ENCODE measurements at regions not wholly inside any gene's neighbourhood (a gene's known extent, or its start where the extent isn't known, plus 50 kb on each side); places are given as distances from the start of the nearest gene placed in this dataset.

DNA sequence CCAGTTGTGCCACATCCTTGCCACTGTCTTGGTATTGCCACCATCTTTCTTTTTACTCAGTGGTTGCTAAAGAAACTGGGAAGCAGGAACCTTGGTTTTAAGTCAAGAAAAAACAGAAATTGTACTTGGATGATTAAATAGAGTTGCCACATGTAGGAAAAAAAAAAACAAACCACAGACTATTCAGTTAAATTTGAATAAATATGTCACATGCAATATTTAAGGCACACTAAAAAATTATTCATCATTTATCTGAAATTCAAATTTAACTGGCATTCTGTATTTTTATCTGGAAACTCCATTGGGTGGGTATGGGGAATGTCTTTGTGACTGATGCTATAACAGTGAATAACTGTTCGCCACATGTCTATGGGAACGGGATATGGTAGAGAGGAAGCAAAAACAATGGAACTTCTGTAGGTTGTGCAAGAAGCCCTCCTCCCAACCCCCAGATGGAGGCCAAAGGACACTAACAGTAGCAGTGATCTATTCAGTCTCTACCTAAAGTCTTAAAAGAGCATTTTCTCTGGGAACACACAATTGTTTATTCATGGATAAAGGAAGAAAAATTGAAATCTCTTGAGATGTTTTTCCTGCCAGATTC, 57.0 kb upstream of the PLAC8 start:
- DNase-seq (ENCODE audit: low read depth, low spot score) = no peak

DNA sequence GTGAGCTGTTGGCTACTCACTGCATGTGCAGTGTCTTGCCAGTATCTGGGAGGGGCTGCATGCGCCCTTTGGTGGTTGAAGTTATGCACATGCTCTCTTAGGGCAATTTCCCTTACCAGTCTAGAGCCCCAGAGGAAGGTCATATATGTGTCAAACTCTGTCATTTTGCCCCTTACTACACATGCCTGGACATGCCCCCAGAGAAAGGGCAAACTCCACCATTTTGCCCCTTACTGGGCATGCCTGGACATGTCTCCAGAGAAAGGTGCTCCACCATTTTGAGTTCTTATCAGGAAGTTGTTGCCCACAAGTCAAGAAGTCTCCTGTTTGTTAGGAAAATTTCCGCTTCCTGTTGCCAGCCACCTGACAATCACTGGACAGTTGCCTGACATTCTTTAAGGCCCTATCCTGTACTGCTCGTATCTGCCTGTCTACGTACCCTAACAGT, 56.4 kb upstream of the PLAC8 start:
- peak; percentile 15 for DNase-seq (ENCODE audit: low read depth, low spot score)
